Progenitor cell of endocrine pancreas (in vitro differentiated cells): ENCODE measurements at regions not wholly inside any gene's neighbourhood (a gene's known extent, or its start where the extent isn't known, plus 50 kb on each side); places are given as distances from the start of the nearest gene placed in this dataset.

Experiments
- DNase-seq: peaks from one replicate; pipeline ENCODE4 v3.0.0; 2021; ENCODE audit warnings: low spot score; ENCODE audit not compliant: unreplicated experiment
- H3K27ac Mint-ChIP-seq: 2 replicates; pipeline ENCODE4 v1.8.0; 2021; ENCODE audit warnings: mild to moderate bottlenecking, moderate library complexity, mixed read lengths
- H3K27me3 Mint-ChIP-seq: 2 replicates; pipeline ENCODE4 v1.8.0; 2021; ENCODE audit warnings: mixed read lengths
- H3K36me3 Mint-ChIP-seq: 2 replicates; pipeline ENCODE4 v1.8.0; 2022; ENCODE audit warnings: mixed read lengths; ENCODE audit not compliant: insufficient read depth
- H3K4me1 Mint-ChIP-seq: 2 replicates; pipeline ENCODE4 v1.8.0; 2021; ENCODE audit warnings: low read depth, mixed read lengths
- H3K4me3 Mint-ChIP-seq: 2 replicates; pipeline ENCODE4 v1.8.0; 2021; ENCODE audit warnings: low read depth, mild to moderate bottlenecking, moderate library complexity, mixed read lengths
- H3K9me3 Mint-ChIP-seq: 2 replicates; pipeline ENCODE4 v1.8.0; 2021; ENCODE audit warnings: low read depth, mixed read lengths
- TF ChIP-seq, protein P1 (sequence below): fragments of 200-600 bp; sonication (generic); IDR thresholded peaks from one replicate; pipeline ENCODE4 v1.5.0; 2021; ENCODE audit warnings: antibody characterized with exemption, mild to moderate bottlenecking; ENCODE audit not compliant: unreplicated experiment

DNA sequence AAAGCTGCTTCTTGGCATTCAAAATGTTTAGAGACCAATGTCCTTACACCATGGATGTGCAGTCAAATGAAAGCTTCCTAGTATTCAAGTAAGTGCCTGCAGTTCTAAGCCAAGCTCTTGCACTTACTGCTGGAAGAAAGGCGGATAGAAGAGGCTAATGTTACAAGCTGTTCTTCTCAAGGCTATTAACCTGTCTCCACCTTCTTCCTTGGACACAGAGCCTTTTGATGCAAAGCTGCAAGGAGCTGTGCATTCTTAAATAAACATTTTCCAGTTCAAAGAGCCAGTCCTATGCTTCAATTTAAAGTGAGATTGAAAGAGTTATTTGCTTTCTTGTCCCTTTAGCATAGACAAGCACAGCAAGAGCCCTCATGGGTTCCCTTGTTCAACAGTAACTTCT, 167.9 kb upstream of the RUNX1 start:
- Mint-ChIP-seq H3K4me1 (no peaks in the 10 kb centered on the region), H3K4me3 (no peak overlapping the region), H3K36me3 (no peaks in the 10 kb centered on the region), H3K27ac (no peak overlapping the region), H3K9me3 (no peaks in the 10 kb centered on the region), H3K27me3 (no peaks in the 10 kb centered on the region)
- TF ChIP-seq, protein P1, sequence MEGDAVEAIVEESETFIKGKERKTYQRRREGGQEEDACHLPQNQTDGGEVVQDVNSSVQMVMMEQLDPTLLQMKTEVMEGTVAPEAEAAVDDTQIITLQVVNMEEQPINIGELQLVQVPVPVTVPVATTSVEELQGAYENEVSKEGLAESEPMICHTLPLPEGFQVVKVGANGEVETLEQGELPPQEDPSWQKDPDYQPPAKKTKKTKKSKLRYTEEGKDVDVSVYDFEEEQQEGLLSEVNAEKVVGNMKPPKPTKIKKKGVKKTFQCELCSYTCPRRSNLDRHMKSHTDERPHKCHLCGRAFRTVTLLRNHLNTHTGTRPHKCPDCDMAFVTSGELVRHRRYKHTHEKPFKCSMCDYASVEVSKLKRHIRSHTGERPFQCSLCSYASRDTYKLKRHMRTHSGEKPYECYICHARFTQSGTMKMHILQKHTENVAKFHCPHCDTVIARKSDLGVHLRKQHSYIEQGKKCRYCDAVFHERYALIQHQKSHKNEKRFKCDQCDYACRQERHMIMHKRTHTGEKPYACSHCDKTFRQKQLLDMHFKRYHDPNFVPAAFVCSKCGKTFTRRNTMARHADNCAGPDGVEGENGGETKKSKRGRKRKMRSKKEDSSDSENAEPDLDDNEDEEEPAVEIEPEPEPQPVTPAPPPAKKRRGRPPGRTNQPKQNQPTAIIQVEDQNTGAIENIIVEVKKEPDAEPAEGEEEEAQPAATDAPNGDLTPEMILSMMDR, result no peak
- DNase-seq, result no peak

DNA sequence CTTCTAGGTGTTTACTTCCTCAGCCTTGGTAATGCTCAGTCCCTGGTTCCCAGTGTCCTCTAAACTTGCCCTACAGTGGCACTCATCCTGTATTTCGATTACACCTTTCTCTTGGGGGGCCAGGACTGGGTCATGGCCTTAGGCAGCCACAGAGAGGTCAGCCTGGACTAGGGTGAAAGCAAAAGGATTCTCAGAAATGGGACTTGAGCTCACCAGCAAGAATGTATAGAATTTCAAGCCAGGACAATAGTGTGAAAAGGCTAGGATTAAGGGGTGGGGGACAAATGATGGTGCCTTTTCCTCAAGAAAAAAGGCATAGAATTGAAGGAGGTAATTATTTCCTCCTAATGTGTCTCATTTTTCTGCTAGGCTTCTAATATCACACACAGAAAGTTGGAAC, 166.8 kb upstream of the RUNX1 start:
- no peak overlapping the region for H3K4me3 Mint-ChIP-seq
- no peaks in the 10 kb centered on the region for H3K4me1 Mint-ChIP-seq
- DNase-seq, result no peak
- no peaks in the 10 kb centered on the region for H3K9me3 Mint-ChIP-seq
- H3K36me3 Mint-ChIP-seq, result no peaks in the 10 kb centered on the region
- TF ChIP-seq, protein P1, result no peak
- H3K27me3 Mint-ChIP-seq, result no peaks in the 10 kb centered on the region
- no peak overlapping the region for H3K27ac Mint-ChIP-seq

DNA sequence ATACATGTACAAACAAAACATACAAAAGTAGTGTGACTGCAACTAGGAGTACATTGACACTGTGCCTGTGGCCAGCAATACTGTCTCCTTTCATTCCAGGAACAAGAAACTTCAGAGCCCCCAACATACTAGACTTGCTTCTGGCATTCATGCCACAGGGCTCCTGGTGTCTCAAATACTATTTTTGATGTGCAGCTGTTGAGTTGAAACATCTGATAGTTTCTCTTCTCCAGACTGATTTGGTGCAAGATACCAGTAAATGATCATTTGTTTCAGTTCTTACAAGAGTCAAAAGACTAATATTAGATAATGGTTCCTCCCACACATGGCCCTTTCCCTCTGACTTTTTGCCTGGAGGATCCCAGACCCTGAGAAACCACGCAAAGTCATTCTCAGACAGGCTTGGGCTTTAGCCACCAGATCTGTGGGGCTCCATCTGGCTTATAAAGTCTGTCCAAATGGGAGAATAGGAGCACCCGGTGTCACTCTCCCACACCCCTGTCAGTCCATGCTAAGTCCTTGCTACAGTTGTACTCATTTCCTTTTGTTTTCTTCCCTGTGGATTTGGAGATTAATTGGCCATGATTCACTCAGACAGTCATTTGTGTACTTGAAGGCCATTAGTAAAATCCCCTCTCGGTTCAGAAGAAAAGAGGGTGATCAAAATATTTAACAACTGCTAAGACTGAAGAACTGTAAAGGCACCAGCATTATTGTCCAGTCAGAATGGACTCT, 163.5 kb upstream of the RUNX1 start:
- no peak for DNase-seq
- Mint-ChIP-seq H3K4me1 (no peaks in the 10 kb centered on the region), H3K4me3 (no peak overlapping the region), H3K36me3 (no peaks in the 10 kb centered on the region), H3K27me3 (no peaks in the 10 kb centered on the region), H3K27ac (no peak overlapping the region), H3K9me3 (no peaks in the 10 kb centered on the region)
- TF ChIP-seq, protein P1, result no peak

DNA sequence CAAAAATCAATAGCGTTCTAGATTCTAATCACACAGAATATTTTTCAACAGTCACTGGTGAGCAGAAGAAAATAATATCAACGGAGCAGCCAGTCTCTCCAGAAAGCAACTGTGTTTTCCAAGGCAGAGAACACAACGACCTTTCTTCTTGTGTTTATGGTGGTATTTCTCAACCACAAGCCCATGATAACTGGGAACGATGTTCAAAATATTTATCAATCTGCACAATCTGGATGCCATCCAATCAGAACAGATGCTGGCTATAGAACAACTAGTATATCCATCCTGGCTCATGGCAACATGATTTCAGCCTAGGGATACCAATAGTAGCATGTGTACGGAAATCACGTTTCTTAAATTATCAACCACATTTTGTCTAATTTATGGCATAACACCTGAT, 162.7 kb upstream of the RUNX1 start:
- H3K4me1 Mint-ChIP-seq, result peaks cover 1% of the 10 kb centered on the region
- no peaks in the 10 kb centered on the region for H3K9me3 Mint-ChIP-seq
- DNase-seq, result no peak
- H3K27ac Mint-ChIP-seq, result no peak overlapping the region
- no peak overlapping the region for H3K4me3 Mint-ChIP-seq
- H3K36me3 Mint-ChIP-seq, result no peaks in the 10 kb centered on the region
- H3K27me3 Mint-ChIP-seq, result no peaks in the 10 kb centered on the region
- TF ChIP-seq, protein P1, result no peak

DNA sequence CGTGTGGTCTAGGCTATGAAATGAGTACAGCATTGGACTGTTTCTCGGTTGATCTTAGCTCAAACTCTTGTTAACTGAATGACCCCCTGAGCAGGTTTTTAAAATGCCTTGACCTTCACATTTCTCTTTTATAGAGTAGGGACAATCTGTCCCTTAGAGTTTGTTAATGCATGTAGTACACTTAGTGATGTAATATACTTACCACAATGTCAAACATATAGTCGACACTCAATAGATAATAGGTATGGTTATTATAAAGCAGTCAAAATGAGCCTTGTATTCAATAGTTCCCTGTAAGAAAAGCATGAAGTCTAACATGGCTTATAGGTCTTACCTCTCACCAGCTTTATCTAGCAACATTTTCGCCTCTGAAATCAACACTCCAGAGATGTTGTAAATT, 161.0 kb upstream of the RUNX1 start:
- DNase-seq, result no peak
- no peak overlapping the region for H3K4me3 Mint-ChIP-seq
- H3K4me1 Mint-ChIP-seq, result peaks cover 10% of the 10 kb centered on the region
- no peak overlapping the region for H3K27ac Mint-ChIP-seq
- H3K36me3 Mint-ChIP-seq, result no peaks in the 10 kb centered on the region
- no peaks in the 10 kb centered on the region for H3K9me3 Mint-ChIP-seq
- H3K27me3 Mint-ChIP-seq, result no peaks in the 10 kb centered on the region
- TF ChIP-seq, protein P1, result no peak
